ENCODE measurements at regions not wholly inside any gene's neighbourhood (a gene's known extent, or its start where the extent isn't known, plus 50 kb on each side); places are given as distances from the start of the nearest gene placed in this dataset.

DNA sequence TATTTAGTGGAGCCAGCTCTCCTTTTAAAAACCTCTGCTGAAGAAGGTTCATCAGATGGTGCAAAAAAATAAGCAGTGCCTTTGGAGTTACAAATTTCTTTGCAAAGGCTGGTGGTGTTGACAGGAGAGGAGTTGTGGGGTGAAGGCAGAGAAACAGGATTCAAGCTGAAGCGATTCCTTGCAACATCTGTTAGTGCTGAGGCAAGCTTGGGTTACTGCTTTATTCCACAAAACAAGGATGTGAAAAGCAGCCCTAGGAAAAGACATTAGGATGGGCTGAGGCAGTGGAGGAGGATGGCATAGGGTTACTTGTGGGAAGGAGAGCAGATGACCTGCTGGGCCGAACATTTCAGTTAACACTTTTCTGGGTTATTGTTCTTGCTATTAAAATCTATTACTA, 390.7 kb downstream of the DLEU7 start:
- no peak for ATAC-seq
- intact Hi-C loops (cut with DNase I), result no loop called here

DNA sequence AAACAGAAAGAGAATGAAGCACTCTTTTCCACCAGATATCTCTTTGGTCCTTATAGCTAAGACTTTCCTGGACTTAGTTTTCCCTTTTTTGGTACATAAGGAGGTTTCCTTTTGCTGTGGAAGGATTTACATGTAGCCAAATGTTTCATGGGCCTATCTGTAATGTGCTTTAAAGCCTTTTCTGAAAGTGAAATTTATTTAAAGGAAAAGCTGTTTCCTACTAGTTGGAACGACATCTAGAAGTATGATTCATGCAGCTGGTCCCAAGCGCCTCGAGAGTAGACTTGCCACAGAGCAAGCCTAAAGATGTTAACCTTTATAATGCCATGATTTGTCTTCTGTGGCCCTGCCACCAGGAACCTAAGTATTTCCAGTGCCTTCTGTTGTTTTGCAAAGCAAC, 390.3 kb downstream of the DLEU7 start:
- peaks cover 0 to 46% (median 25%) of the 10 kb centered on the region in 12 donors for H3K4me1 ChIP-seq
- ATAC-seq, result peak in 3 of 4 donors; percentile 33 to 58 (median 36)
- H3K36me3 ChIP-seq, result no peaks in the 10 kb centered on the region
- no peak for DNase-seq
- no peaks in the 10 kb centered on the region for H3K9me3 ChIP-seq
- intact Hi-C loops (cut with DNase I), result no loop called here
- TF ChIP-seq, protein P1, sequence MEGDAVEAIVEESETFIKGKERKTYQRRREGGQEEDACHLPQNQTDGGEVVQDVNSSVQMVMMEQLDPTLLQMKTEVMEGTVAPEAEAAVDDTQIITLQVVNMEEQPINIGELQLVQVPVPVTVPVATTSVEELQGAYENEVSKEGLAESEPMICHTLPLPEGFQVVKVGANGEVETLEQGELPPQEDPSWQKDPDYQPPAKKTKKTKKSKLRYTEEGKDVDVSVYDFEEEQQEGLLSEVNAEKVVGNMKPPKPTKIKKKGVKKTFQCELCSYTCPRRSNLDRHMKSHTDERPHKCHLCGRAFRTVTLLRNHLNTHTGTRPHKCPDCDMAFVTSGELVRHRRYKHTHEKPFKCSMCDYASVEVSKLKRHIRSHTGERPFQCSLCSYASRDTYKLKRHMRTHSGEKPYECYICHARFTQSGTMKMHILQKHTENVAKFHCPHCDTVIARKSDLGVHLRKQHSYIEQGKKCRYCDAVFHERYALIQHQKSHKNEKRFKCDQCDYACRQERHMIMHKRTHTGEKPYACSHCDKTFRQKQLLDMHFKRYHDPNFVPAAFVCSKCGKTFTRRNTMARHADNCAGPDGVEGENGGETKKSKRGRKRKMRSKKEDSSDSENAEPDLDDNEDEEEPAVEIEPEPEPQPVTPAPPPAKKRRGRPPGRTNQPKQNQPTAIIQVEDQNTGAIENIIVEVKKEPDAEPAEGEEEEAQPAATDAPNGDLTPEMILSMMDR (IDR thresholded peaks at IDR 0.05), result no peak
- no peak for TF ChIP-seq POLR2A (IDR thresholded peaks at IDR 0.05)
- H3K4me3 ChIP-seq, result no peak overlapping the region
- 24 to 40% (median 30%) methylated on average over 3 of the region's 3 CpGs for WGBS, 4 donors
- peak overlapping the region in 5 of 12 donors; percentile 28 to 63 (median 46) for H3K27ac ChIP-seq
- no peaks in the 10 kb centered on the region for H3K27me3 ChIP-seq

More for the DNA sequence above, 390.7 kb downstream of the DLEU7 start:
- Histone ChIP-seq H3K27ac (peak overlapping the region in 5 of 12 donors; percentile 28 to 63 (median 46)), H3K9me3 (no peaks in the 10 kb centered on the region), H3K36me3 (no peaks in the 10 kb centered on the region), H3K4me3 (no peak overlapping the region), H3K4me1 (peaks cover 0 to 47% (median 25%) of the 10 kb centered on the region in 12 donors), H3K27me3 (no peaks in the 10 kb centered on the region)
- no peak for TF ChIP-seq POLR2A (IDR thresholded peaks at IDR 0.05)
- TF ChIP-seq, protein P1 (IDR thresholded peaks at IDR 0.05), result no peak
- WGBS, 4 donors, result 41 to 55% (median 43%) methylated on average over 2 of the region's 2 CpGs
- DNase-seq, result no peak

DNA sequence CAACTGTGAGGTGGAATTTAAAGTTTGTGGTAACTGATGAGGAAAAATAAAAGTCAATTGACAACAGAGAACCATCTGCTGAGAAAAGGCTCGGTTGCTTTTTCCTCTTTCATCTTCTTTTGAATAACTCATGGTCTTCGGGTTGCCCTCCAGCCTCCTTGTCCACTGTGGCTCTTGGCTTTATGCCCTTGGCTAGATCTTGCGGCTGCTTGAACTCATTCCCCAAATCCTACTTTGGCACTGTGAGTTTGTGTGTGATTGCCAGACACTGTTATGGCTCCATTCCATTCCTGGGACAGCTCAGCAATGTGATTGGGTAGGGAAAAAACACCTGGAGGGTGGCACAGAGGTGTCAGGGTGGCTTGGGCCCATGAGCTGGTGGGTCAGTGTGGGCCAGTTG, 387.4 kb downstream of the DLEU7 start:
- H3K4me1 ChIP-seq, result peaks cover 0 to 46% (median 25%) of the 10 kb centered on the region in 12 donors
- no peaks in the 10 kb centered on the region for H3K27me3 ChIP-seq
- no peak overlapping the region for H3K27ac ChIP-seq
- H3K9me3 ChIP-seq, result no peaks in the 10 kb centered on the region
- no peak overlapping the region for H3K4me3 ChIP-seq
- intact Hi-C loops (cut with DNase I), result no loop called here
- ATAC-seq (no peak), DNase-seq (no peak)
- no peak for TF ChIP-seq POLR2A (IDR thresholded peaks at IDR 0.05)
- TF ChIP-seq, protein P1 (IDR thresholded peaks at IDR 0.05), result no peak
- no peaks in the 10 kb centered on the region for H3K36me3 ChIP-seq
- WGBS, 4 donors, result 56 to 68% (median 64%) methylated on average over 3 of the region's 3 CpGs

DNA sequence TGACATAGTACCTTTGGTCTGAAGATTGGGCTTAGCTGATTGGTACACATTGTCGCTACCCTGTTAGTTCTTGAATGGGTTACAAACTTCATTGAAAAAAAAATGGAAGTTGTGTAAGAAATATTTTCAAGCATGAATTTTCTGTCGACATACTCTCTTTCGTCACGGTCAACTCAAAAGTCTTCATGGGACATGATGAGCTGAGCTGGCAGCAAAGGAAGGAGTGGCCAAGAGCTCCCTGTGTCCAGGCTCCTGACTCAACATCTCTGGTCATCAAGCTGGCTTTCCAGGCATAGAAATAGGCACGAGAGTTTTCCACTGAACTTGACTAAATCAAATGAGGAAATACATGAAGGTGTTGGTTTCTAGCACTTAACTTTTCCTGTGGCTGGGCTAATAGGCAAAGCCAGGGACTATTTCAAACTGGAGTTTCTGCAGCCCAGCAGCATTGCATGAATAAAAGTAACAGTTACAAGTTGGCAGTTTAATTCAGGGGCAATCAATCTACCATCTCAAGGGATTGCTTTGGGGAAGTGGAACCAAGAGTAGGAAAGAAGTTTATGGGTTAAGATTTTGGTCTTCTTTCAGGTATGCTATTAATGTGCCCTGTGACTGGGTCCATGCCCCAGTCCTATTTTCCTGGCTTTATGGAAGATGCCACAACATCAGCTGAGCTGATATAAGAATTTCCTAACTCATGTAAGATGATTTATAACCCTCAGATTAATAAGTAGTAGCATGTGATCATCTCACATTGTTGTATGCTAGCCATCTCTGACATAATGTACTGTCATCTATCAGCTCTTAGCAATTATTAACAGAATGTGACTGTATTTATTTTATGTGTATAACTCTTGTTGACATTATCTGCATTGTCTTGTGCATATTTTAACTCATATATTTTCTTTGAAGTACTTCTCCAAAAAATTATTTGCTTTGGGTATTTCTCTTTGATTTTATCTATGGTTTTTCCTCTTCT, 385.8 kb downstream of the DLEU7 start:
- Histone ChIP-seq H3K27me3 (no peaks in the 10 kb centered on the region), H3K36me3 (no peaks in the 10 kb centered on the region), H3K27ac (no peak overlapping the region), H3K4me3 (no peak overlapping the region), H3K4me1 (peaks cover 0 to 42% (median 18%) of the 10 kb centered on the region in 12 donors), H3K9me3 (no peaks in the 10 kb centered on the region)
- 90 to 96% (median 91%) methylated on average over 5 of the region's 5 CpGs for WGBS, 4 donors
- ATAC-seq (no peak), DNase-seq (no peak)
- intact Hi-C loops (cut with DNase I), result no loop called here
- TF ChIP-seq, protein P1 (IDR thresholded peaks at IDR 0.05), result no peak
- no peak for TF ChIP-seq POLR2A (IDR thresholded peaks at IDR 0.05)

All from heart left ventricle (tissue), 16 donors.